Ascending aorta (tissue), 2 donors: ENCODE measurements at regions not wholly inside any gene's neighbourhood (a gene's known extent, or its start where the extent isn't known, plus 50 kb on each side); places are given as distances from the start of the nearest gene placed in this dataset.

ENCODE experiments used
- DNase-seq, 2 donors: peaks; one replicate each; pipeline ENCODE4 v3.0.0-alpha.2; 2019; ENCODE audit warnings: low spot score in 2 of 2
- H3K27ac ChIP-seq, 2 donors: fragments of 200-600 bp; sonication (generic); one replicate each; pipeline ENCODE4 v1.5.1; 2016 to 2017; ENCODE audit warnings: mild to moderate bottlenecking in 1 of 2
- H3K27me3 ChIP-seq: fragments of 200-600 bp; sonication (generic); one replicate; pipeline ENCODE4 v1.5.1; 2017
- H3K36me3 ChIP-seq, 2 donors: fragments of 200-600 bp; sonication (generic); one replicate each; pipeline ENCODE4 v1.5.1; 2016
- H3K4me1 ChIP-seq, 2 donors: fragments of 200-600 bp; sonication (generic); one replicate each; pipeline ENCODE4 v1.5.1; 2016 to 2017; ENCODE audit warnings: mild to moderate bottlenecking in 1 of 2
- H3K4me3 ChIP-seq, 2 donors: fragments of 200-600 bp; sonication (generic); one replicate each; pipeline ENCODE4 v1.5.1; 2016 to 2017; ENCODE audit warnings: mild to moderate bottlenecking in 1 of 2
- H3K9me3 ChIP-seq, 2 donors: fragments of 200-600 bp; sonication (generic); one replicate each; pipeline ENCODE4 v1.5.1; 2016
- intact Hi-C: fragments of 100-400 bp; cut with DNase I; formaldehyde crosslinking; loops from one replicate; pipeline ENCODE4 v1.15.1; 2023
- TF ChIP-seq, protein P1 (sequence below), 3 experiments: fragments of 200-600 bp in 2 of 3; fragments of 450-650 bp in 1 of 3; sonication (generic) in 2 of 3; IDR thresholded peaks; one replicate each; pipeline ENCODE4 v1.5.1; 2016 to 2019; ENCODE audit warnings: antibody characterized with exemption in 3 of 3, mild to moderate bottlenecking in 1 of 3, moderate library complexity in 1 of 3

- Histone ChIP-seq H3K4me3 (no peak overlapping the region), H3K36me3 (no peaks in the 10 kb centered on the region), H3K9me3 (no peaks in the 10 kb centered on the region), H3K4me1 (no peaks in the 10 kb centered on the region), H3K27me3 (no peaks in the 10 kb centered on the region), H3K27ac (no peak overlapping the region)
- DNase-seq: no peak
- intact Hi-C loops: no loop called here
- TF ChIP-seq, protein P1, sequence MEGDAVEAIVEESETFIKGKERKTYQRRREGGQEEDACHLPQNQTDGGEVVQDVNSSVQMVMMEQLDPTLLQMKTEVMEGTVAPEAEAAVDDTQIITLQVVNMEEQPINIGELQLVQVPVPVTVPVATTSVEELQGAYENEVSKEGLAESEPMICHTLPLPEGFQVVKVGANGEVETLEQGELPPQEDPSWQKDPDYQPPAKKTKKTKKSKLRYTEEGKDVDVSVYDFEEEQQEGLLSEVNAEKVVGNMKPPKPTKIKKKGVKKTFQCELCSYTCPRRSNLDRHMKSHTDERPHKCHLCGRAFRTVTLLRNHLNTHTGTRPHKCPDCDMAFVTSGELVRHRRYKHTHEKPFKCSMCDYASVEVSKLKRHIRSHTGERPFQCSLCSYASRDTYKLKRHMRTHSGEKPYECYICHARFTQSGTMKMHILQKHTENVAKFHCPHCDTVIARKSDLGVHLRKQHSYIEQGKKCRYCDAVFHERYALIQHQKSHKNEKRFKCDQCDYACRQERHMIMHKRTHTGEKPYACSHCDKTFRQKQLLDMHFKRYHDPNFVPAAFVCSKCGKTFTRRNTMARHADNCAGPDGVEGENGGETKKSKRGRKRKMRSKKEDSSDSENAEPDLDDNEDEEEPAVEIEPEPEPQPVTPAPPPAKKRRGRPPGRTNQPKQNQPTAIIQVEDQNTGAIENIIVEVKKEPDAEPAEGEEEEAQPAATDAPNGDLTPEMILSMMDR (IDR thresholded peaks at IDR 0.05): no peak
Measured at GRCh38 chr4:11881364-11881763, 452.7 kb upstream of the HS3ST1 start.

GRCh38 chr4:11878241-11878640 is 449.5 kb upstream of the HS3ST1 start:
- TF ChIP-seq, protein P1 (IDR thresholded peaks at IDR 0.05): no peak
- Histone ChIP-seq H3K27me3 (no peaks in the 10 kb centered on the region), H3K27ac (no peak overlapping the region), H3K9me3 (no peaks in the 10 kb centered on the region), H3K36me3 (no peaks in the 10 kb centered on the region), H3K4me1 (no peaks in the 10 kb centered on the region), H3K4me3 (no peak overlapping the region)
- intact Hi-C loops: no loop called here
- no peak for DNase-seq

DNA sequence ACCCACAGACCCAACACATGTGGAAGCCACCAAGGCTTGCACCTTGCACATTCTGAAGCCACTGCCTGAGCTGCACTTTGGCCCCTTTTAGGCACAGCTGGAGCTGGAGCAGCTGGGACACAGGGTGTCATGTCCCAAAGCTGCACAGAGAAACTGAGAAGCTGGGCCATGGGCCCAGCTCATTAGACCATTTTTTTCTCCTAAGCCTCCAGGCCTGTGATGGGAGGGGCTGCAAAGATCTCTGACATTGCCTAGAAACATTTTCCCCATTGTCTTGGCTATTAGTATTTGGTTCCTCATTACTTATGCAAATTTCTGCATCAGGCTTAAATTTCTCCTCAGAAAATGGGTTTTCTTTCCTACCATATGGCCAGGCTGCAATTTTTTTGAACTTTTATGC is 447.4 kb upstream of the HS3ST1 start:
- DNase-seq: no peak
- TF ChIP-seq, protein P1 (IDR thresholded peaks at IDR 0.05): no peak
- Histone ChIP-seq H3K27me3 (no peaks in the 10 kb centered on the region), H3K4me1 (no peaks in the 10 kb centered on the region), H3K4me3 (no peak overlapping the region), H3K9me3 (no peaks in the 10 kb centered on the region), H3K27ac (no peak overlapping the region), H3K36me3 (no peaks in the 10 kb centered on the region)
- intact Hi-C loops: no loop called here

DNA sequence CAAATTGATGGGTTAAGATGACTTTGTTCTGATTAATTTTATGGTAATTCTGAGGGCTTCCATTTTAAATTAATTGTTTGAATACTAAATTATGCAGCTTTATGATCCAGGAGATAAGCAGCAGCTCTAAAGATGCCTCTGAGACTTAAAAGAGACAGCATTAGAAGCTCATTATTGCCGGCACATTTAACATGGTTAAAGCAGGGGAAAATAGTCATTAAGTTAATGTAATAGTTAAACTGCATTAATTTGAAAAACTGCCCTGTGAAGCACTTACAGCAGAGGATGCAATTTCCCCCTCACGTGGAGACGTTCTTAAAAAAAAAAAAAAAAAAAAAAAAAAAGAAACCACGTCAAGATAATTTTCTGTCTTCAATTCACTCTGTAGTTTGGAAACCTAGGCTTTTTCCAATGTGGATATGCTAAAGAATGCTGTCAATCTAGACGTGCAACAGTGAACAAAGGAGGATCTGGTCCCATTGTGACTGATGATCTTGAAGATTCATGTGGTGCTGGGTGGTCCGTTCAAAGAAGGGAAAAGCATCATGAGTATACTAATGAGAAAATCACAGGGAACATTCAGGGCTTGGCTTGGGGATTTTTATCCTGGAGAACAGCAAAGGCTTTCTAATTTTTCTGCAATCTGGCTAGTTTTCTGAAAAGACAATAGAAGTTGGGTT is 440.6 kb upstream of the HS3ST1 start:
- Histone ChIP-seq H3K4me3 (no peak overlapping the region), H3K27me3 (no peaks in the 10 kb centered on the region), H3K9me3 (no peaks in the 10 kb centered on the region), H3K4me1 (no peaks in the 10 kb centered on the region), H3K36me3 (no peaks in the 10 kb centered on the region), H3K27ac (no peak overlapping the region)
- DNase-seq: no peak
- TF ChIP-seq, protein P1 (IDR thresholded peaks at IDR 0.05): no peak
- intact Hi-C loops: no loop called here

DNA sequence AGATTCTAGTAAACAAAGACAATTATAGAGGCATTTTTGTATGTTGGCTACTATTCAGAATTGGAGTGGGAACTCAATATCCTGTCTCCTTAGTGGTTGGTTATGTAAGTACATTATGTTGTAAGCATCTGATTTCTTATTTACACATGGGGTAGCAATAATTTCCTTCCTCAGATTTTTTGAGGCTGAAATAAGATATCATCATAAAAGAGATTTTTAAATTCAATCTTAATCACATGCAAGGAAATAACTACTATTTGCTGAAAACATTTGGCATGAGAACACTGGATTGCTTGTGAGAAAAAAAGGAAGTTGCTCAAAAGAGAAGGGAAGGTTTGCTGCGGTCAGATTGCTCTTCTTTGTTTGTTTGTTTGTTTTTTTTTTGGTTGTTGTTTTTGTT is 437.7 kb upstream of the HS3ST1 start:
- Histone ChIP-seq H3K36me3 (no peaks in the 10 kb centered on the region), H3K4me1 (no peaks in the 10 kb centered on the region), H3K4me3 (no peak overlapping the region), H3K9me3 (no peaks in the 10 kb centered on the region), H3K27ac (no peak overlapping the region), H3K27me3 (no peaks in the 10 kb centered on the region)
- intact Hi-C loops: no loop called here
- TF ChIP-seq, protein P1 (IDR thresholded peaks at IDR 0.05): no peak
- DNase-seq: no peak

GRCh38 chr4:11860996-11861395 is 432.3 kb upstream of the HS3ST1 start:
- Histone ChIP-seq H3K27ac (no peak overlapping the region), H3K4me3 (no peak overlapping the region), H3K4me1 (no peaks in the 10 kb centered on the region), H3K27me3 (no peaks in the 10 kb centered on the region), H3K36me3 (no peaks in the 10 kb centered on the region), H3K9me3 (no peaks in the 10 kb centered on the region)
- DNase-seq: no peak
- TF ChIP-seq, protein P1 (IDR thresholded peaks at IDR 0.05): no peak
- intact Hi-C loops: no loop called here
